Medulla oblongata (tissue), 1 donor: ENCODE measurements at regions not wholly inside any gene's neighbourhood (a gene's known extent, or its start where the extent isn't known, plus 50 kb on each side); places are given as distances from the start of the nearest gene placed in this dataset.
"Not testable (repeated sequence)": the region's sequence is repeated elsewhere in the genome, so short reads cannot be mapped to it uniquely, and the experiment has no call there.

ENCODE experiments used
- DNase-seq: peaks from one replicate; pipeline ENCODE4 v3.0.0-alpha.2; 2015; ENCODE audit errors: extremely low spot score

DNA sequence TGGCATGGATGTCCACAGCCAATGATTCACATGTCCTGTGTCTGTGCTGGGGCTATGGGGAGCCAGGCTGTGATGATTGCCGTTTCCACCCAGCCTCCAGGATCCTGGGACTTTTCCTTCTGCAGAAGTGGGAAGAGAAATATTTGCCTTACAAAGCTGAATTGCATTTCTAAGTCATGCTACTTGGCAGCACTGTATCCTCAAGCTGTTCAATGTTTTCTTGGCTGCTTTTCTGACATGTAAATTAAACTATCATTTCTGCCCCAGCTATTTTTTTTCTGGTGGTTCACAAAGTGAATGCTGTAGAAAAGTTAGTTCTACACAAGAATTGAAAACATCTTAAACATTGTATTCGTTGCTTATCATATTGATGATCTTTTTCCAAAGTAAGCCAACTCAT is 51.9 kb upstream of the TCERG1L start:
- DNase-seq: no peak

GRCh38 chr10:131371571-131371970 is 60.0 kb upstream of the TCERG1L start:
- no peak for DNase-seq

- no peak for DNase-seq
Measured at GRCh38 chr10:131381576-131381975, 70.1 kb upstream of the TCERG1L start.

GRCh38 chr10:131385161-131385872 is 73.8 kb upstream of the TCERG1L start:
- not testable (repeated sequence) for DNase-seq

- no peak for DNase-seq
Measured at GRCh38 chr10:131387018-131387529, 75.6 kb upstream of the TCERG1L start.

GRCh38 chr10:131391936-131392335 is 80.4 kb upstream of the TCERG1L start:
- DNase-seq: no peak

- no peak for DNase-seq
Measured at GRCh38 chr10:131396121-131397050, 84.9 kb upstream of the TCERG1L start.

GRCh38 chr10:131398166-131398565 is 86.6 kb upstream of the TCERG1L start:
- no peak for DNase-seq

- no peak for DNase-seq
Measured at GRCh38 chr10:131399981-131400380, 88.5 kb upstream of the TCERG1L start.

DNA sequence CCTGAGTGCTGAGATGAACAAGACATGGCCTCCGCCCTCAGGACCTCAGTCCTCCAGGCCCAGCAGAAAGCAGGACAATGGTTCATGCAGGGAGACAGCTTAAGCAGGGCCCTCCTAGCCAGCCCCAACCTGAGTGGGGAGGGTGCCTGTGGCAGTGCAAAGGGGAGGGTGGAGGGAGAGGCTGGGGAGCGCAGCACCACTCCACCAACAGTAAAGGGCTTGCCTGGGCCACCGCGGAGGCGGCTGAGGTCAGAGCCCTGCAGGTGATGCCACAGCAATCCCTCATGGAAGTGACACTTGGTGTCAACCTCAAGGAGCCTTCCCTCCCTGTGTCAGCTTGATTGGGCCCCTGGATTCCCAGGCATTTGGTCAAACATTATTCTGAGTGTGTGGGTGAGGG is 89.0 kb upstream of the TCERG1L start:
- no peak for DNase-seq

GRCh38 chr10:131402771-131403650 is 91.5 kb upstream of the TCERG1L start:
- DNase-seq: no peak

GRCh38 chr10:131403936-131404335 is 92.4 kb upstream of the TCERG1L start:
- DNase-seq: no peak

DNA sequence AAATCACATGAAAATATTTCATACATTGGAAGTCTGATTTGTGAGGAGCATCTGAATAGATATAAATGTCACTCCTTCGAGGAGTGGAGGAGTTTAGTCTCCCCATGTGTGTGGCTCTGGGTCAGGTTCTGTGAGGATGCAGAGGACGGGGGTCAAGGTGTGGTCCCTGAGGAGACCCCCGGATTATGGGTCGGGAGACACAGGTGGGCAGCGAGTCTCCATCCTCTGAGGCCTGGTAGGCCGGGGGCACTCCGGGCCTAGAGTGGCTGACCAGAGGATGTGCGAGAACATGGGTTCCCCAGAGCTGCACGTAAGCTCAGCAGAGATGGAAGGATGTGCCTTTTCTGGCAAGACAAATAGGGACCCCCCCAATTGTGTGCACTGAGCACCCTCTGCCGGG is 93.4 kb upstream of the TCERG1L start:
- DNase-seq: no peak

DNA sequence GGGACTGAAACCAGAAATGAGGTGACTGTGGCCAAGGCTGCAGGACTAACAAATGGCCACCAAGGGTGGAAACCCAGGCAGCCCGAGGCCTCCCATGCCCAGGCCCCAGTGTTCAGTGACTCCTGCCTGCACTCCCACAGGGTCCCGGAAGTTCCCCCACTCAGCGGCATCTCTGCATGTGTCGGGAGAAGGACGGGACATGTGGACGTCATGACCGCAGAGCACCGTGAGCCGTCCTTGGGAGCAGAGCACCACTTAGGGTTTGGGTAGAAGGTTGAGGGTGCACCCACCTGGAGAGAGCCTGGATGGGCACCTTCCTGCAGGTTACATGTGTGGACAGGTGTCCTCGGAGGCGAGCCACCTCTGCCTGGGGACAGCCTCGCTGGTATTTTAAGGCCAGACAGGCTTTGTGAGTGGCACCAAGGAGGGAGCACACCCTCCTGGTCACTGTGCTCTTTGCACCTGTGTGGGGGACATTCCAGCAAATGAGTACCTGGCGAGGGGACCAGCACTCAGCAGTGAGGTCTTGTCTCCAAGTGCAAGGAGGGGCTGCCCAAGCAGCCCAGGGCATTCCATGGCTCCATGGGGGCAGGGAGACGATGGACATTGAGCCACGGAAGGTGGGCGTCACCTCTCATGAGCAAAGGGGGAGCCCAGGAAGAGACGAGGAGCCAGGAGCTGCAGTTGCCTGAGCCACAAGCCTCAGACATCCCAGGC is 95.3 kb upstream of the TCERG1L start:
- no peak for DNase-seq

DNA sequence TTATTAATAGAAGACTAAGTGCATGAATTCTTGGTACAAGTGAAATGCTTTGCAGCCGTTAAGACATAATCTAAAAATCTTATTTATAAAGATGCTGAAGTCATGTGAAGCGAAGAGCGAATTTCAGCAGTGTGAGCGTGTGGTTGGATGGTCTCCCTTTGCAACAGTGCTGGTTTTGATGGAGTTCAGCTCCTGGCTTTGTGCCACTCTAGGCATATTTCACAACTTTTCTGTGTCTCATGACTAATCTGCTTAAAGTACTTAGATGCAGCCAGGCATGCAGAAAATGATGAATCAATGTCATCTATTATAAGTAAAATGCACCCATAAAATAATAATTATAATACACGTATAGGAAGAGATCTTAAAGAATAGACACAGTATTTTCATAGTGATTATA is 107.2 kb upstream of the TCERG1L start:
- DNase-seq: no peak

GRCh38 chr10:131419797-131420196 is 108.3 kb upstream of the TCERG1L start:
- DNase-seq: no peak

DNA sequence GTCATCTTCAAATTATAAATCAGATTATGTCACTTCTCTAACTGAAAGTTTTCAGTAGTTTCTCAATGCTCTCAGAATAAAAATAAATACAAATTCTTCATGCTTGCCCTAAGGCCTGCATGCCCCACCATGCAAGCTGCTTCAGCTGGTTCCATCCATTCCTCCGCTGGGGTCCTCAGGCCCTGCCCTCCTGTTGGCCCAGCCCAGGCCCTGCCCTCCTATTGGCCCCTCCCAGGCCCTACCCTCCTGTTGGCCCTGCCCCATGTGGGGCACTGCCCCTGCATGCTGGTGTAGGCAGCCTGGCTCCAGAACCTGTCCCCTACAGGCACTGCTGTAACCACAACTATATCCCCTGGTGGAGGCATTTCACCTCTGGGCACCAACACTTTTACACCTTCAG is 109.3 kb upstream of the TCERG1L start:
- DNase-seq: no peak

- no peak for DNase-seq
Measured at GRCh38 chr10:131421381-131421780, 109.9 kb upstream of the TCERG1L start.

GRCh38 chr10:131422731-131423130 is 111.2 kb upstream of the TCERG1L start:
- DNase-seq: no peak

GRCh38 chr10:131424053-131424452 is 112.5 kb upstream of the TCERG1L start:
- DNase-seq: no peak

- DNase-seq: no peak
Measured at GRCh38 chr10:131424836-131425491, 113.4 kb upstream of the TCERG1L start.
